ENCODE measurements at regions not wholly inside any gene's neighbourhood (a gene's known extent, or its start where the extent isn't known, plus 50 kb on each side); places are given as distances from the start of the nearest gene placed in this dataset.

- TF ChIP-seq, protein P1, sequence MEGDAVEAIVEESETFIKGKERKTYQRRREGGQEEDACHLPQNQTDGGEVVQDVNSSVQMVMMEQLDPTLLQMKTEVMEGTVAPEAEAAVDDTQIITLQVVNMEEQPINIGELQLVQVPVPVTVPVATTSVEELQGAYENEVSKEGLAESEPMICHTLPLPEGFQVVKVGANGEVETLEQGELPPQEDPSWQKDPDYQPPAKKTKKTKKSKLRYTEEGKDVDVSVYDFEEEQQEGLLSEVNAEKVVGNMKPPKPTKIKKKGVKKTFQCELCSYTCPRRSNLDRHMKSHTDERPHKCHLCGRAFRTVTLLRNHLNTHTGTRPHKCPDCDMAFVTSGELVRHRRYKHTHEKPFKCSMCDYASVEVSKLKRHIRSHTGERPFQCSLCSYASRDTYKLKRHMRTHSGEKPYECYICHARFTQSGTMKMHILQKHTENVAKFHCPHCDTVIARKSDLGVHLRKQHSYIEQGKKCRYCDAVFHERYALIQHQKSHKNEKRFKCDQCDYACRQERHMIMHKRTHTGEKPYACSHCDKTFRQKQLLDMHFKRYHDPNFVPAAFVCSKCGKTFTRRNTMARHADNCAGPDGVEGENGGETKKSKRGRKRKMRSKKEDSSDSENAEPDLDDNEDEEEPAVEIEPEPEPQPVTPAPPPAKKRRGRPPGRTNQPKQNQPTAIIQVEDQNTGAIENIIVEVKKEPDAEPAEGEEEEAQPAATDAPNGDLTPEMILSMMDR (IDR thresholded peaks at IDR 0.05; ENCODE audit: low read depth, low read length): no peak
- TF ChIP-seq POLR2A (IDR thresholded peaks at IDR 0.05; ENCODE audit: extremely low read depth, insufficient read length): no peak
- no peak for TF ChIP-seq MYC (IDR thresholded peaks at IDR 0.05; ENCODE audit: low read depth, low read length)
- TF ChIP-seq, protein P2, sequence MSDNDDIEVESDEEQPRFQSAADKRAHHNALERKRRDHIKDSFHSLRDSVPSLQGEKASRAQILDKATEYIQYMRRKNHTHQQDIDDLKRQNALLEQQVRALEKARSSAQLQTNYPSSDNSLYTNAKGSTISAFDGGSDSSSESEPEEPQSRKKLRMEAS (IDR thresholded peaks at IDR 0.05; ENCODE audit: low read depth, low read length): no peak
Measured at GRCh38 chr22:47571616-47572015, 809.2 kb downstream of the TBC1D22A start.

Measured in NB4 (cell line).